Ovary (tissue), 3 donors: ENCODE measurements at regions not wholly inside any gene's neighbourhood (a gene's known extent, or its start where the extent isn't known, plus 50 kb on each side); places are given as distances from the start of the nearest gene placed in this dataset.

Experiments
- CTCF ChIP-seq, 3 donors: fragments of 450-650 bp in 2 of 3; fragments of 200-600 bp in 1 of 3; IDR thresholded peaks; one replicate each; pipeline versions ENCODE4 v1.5.1 to v1.8.0; 2016 to 2022; ENCODE audit warnings: antibody characterized with exemption in 3 of 3, mild to moderate bottlenecking in 1 of 3
- EP300 ChIP-seq: sonication (generic); formaldehyde crosslinking; IDR thresholded peaks from one replicate; pipeline ENCODE4 v1.6.1; 2017; ENCODE audit warnings: antibody characterized with exemption
- POLR2A ChIP-seq: fragments of 450-650 bp; IDR thresholded peaks from one replicate; pipeline ENCODE4 v1.6.1; 2017; ENCODE audit warnings: antibody characterized with exemption, mild to moderate bottlenecking, moderate library complexity
- donor health status: DM: no; HTN: no; CAD: no.

GRCh38 chr5:6253846-6254245 is 124.5 kb downstream of the MED10 start:
- TF ChIP-seq CTCF (IDR thresholded peaks at IDR 0.05) (no peak), EP300 (no peak), POLR2A (no peak)
